ENCODE measurements at regions not wholly inside any gene's neighbourhood (a gene's known extent, or its start where the extent isn't known, plus 50 kb on each side); places are given as distances from the start of the nearest gene placed in this dataset.

GRCh38 chr4:53805291-53805690 lies 214.0 kb upstream of the LNX1 start:
- no peak for DNase-seq

- DNase-seq: peak; percentile 4
Observed at GRCh38 chr4:53804719-53805118, 213.4 kb upstream of the LNX1 start.

DNA sequence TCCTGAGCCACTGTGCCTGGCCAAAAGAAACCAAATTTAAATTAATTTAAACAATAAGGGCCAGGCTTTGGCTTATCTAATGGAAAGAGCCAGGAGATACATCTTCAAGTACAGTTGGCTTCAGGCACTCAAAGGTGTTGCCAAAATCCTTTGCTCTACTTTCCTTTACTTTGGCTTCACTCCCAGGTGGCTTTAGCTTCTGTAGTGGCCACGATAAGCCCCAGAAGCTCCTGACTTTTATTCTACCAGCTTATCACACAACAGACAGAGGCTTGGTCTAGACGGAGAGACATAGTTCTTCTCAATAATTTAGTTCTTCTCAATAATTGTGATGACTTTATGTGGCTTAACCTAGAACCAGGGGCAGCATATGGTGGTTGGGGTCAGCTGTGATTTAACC lies 211.2 kb upstream of the LNX1 start:
- DNase-seq: no peak

- no peak for DNase-seq
Observed at GRCh38 chr4:53801373-53801772, 210.1 kb upstream of the LNX1 start.

- no peak for DNase-seq
Observed at GRCh38 chr4:53800741-53801140, 209.5 kb upstream of the LNX1 start.

GRCh38 chr4:53793096-53793495 lies 201.8 kb upstream of the LNX1 start:
- no peak for DNase-seq

- no peak for DNase-seq
Observed at GRCh38 chr4:53790286-53790685, 199.0 kb upstream of the LNX1 start.

DNA sequence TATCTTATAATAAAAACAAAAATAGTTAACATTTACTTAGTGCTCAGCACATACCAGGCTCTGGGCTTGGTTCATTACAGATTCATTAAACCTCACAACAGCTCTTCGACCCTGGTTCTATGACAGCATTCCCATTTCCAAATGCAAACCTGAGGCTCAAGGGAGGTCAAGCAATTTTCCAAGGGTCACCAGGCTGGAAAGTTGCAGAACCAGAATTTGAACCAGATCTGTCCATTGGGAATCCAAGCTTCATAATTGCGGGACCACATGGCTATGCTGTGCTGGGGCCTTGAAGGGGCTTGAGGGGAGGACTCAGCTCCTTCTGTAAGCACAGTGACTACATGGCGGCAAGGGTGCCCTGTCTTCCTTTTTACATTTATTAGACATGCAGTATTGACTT lies 197.3 kb upstream of the LNX1 start:
- no peak for DNase-seq

DNA sequence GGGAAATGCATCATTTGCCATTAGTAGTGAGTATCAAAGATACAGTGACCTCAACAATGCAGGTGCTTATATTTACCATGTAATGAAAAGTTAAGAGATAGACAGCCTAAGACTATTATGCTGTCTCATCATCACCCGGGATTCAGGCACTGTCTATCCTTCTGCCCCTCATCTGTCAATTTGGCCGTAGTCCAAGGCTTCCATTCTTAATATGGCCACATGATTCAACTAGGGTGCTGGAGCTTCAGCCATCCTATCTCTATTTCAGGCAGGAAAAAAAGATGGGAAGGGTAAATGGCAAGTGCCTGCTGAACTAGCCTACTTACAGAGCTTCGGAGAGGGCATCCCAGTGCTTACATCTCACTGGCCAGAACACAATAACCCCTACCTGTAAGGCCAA lies 196.7 kb upstream of the LNX1 start:
- no peak for DNase-seq

DNA sequence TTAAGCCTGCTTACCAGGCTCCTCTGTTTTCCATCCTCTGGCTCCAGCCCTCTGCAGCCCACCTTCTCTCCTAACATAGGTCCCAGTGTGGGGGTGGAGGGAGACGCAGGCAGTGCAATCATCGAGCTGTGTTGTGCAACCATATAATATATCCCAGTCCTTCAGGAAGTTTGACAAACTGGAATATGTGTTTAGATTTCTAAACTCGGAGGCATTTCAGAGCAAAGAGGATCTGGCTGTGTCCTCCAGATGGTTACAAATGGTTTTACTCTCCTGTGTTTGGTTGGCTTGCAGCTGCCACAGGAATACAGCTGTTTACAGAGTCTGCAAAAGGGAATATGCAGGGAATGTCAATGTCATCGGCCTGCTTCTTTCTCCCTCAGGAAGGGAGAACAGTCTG lies 195.3 kb upstream of the LNX1 start:
- no peak for DNase-seq

GRCh38 chr4:53785996-53786395 lies 194.7 kb upstream of the LNX1 start:
- no peak for DNase-seq

GRCh38 chr4:53784112-53784511 lies 192.8 kb upstream of the LNX1 start:
- DNase-seq: no peak

GRCh38 chr4:53783208-53783859 lies 192.0 kb upstream of the LNX1 start:
- no peak for DNase-seq

DNA sequence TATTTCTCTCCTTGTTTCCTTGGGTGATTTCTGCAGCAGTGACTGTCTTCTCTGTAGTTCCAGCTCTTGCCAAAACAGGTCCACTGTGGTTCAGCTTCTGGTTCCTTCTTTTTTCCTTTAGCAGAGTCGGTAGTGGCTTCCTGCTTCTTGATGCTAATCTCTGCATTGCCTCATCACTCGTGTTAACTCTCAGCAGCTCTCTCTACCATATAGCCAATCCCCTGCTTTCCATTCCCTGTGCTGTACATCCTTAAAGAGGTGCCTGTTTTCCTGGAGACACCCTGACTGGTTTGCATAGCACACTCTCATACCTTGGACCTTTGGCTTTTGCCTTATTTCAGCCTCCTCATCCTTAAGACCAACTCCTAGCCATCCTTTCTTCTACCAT lies 191.2 kb upstream of the LNX1 start:
- DNase-seq: no peak

DNA sequence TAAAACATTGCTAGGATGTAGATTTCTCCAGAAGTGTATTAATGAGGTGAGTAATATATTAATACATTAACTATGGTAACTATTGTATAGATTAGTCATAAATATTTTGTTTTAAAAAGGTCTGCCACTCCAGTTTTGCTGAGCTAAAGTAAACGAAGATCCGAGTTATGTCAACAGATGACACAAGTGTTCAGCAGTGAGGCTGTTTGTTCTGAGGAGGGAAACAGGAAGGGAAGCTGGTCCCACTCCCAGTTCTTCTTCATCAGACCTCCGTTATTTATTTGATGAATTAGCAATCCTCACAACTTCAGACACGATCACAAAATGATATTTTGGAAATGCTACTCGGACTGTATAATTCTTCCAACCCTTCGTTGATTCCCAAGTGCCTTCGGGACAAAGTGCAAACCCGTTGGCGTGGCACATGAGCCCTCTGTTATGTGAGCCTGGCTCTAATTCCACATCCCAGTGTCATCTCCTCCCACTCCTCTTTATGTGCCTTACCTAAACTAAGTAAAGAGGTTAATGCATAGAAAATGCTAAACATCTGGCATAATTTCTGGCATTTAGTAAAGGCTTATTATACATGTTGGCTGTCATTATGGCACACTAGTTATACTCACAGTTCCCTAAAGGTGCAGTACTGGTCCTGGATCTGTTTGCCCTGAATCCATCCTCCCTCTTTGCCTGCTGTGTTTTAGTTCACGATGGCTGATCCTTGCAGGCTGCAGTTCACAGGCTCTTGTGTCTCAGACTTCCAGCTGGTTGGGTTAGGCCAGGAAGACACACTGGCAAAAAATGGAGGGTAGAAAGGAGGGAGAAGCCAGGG lies 190.6 kb upstream of the LNX1 start:
- DNase-seq: no peak

DNA sequence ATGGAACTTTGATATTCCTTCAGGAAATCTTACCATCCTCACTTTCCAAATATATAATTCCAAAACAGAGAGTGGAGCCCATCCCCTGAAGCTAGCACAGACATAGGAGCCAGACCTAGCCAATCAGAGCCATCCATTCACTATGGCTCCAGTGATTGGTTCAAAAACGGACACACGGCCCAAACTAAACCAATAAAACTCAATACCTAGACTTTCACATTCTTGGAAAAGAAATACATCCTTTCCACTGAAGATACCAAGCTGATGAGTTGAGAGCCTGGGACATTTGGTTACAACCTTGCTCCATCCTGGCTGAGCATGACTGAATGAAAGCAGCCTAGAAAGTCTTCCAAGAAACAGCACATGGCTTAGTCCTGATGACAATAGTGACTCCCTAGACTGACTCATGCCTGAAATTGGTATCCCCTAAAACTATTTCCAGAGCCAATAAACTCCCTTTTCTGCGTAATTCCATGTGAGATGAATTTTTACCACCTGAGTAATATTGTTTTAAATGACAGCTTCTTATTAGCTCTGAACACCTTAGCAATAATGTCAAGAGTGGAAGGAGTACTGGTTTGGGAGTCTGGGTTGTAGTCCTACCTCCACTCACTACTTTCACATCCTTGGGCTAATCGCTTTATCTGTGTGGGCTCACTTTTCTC lies 189.6 kb upstream of the LNX1 start:
- DNase-seq: no peak

DNA sequence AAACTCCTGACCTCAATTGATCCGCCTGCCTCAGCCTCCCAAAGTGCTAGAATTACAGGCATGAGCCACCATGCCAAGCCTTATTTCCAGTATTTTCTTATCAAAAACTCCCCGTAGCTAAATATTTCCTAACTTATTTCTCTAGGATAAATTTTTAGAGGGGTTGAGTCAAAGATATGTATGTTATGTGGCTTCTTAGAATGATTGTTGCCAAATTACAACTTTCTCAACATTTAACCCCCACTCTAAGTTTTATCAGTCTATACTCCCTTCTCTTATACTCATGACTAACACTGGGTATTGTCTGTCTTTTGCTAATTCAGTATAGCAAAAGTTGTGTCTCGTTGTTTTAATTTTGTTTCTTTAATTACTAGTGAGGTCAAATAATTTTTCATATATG lies 187.7 kb upstream of the LNX1 start:
- DNase-seq: no peak

GRCh38 chr4:53778155-53778554 lies 186.9 kb upstream of the LNX1 start:
- DNase-seq: no peak

DNA sequence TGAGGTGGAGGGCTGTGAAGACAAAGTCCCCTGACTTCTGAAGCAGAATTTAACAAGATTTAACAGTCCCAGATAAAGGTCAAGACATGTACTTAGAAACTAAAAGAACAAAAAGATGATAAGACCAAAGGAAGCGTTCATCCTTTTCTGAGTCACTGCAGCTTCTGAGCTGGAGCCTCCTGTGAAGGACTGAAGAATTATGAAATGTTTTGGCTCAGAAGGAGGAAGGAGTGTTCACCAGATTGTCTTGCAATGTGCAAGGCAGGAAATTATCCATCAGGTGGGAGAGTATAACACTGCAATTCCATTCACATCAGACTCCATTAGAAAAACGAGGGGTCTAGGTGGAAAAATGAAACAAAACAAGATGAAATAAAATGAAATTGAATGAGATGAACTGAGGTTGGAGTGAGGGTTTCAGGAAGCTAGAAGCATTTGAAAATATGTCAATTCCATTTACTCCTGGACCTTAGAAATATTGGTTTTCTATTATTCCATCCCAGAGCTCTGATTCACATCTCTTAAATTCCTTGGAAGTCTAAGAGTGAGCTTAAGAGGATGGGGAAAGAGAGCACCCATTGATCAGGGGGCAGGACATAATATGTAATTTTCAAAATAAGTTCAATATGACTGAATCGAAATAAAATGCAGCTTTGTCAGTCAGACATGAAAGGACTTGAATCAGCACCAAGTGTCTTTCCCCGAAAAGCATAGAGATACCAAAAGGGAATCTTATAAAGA lies 186.1 kb upstream of the LNX1 start:
- no peak for DNase-seq

DNA sequence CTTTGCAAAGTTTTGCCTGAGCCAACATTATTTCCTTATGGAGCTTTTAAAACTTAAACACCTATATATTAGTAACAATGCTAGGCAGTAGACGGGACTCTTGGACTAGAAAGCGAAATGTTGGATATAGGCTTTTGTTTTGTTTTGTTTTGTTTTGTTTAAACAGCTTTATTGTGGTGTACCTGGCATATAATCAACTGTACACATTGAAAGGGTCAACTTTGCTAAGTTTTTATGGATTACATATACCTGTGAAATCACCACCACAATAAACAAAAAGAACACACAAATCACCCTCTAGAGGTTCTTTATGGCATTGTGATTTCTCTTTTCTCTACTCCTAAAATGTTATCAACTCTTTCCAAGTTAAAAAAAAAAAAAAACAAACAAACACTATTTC lies 184.9 kb upstream of the LNX1 start:
- DNase-seq: no peak

DNA sequence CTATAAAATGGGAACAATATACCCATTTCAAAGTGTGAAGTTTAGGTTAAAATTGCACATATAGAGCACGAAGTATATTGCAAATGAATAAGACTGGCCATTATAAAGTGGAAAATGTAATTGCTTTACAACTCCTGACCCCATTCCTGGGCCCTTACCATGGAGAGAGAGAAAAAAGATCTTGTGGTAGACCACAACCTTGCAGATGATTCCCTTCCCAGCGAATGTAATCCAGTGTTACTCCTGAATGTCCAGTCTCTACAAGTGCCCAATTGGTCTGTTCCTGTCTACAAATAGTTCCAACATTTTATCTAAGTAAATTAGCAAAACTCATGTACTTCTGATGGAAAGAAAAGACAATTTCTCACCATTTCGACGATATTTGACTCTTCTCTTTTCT lies 184.1 kb upstream of the LNX1 start:
- no peak for DNase-seq

DNA sequence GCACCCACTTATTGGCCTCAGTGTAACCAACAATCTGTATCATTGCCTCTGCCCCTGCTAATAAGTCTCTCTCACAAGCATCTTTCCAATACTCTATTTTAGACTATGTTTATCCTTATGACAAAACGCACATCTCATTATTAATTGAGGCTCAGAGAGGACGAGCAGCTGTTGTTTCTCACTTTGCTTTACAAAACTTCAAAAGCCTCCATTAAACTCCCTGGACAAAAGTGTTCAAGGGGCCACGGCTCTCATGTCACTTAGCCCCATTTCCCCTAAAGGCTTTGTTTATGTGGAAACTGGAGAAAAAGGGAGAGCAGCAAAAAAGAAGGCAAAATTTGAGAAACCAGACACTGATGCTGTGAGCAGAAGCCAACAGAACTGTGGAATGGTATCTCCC lies 180.0 kb upstream of the LNX1 start:
- DNase-seq: no peak

DNA sequence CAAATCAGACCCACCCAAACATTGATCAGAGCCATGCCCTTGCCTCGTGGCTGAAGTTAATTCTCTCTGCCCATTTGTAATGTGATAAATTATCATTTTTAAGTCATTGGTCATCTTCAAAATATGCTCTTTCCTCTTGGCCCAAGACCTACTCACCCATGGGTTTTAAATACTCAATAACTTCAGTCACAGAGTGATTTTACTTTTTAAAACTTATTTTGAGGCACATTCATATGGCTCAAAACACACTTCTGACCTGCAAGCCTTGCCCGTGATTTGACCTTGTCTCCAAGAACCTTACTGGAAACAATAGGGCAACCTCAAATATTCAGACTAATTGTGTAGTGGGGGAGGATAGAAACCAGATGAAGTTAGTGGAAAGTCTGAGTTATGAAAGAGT lies 176.2 kb upstream of the LNX1 start:
- DNase-seq: no peak
